ENCODE measurements at regions not wholly inside any gene's neighbourhood (a gene's known extent, or its start where the extent isn't known, plus 50 kb on each side); places are given as distances from the start of the nearest gene placed in this dataset.

GRCh38 chr20:19809505-19809904 lies 51.4 kb downstream of the RIN2 start:
- TF ChIP-seq OSR1 (CRISPR knock-in tag; IDR thresholded peaks at IDR 0.05) (no peak), TOX (CRISPR knock-in tag; IDR thresholded peaks at IDR 0.05; ENCODE audit: borderline replicate concordance) (no peak), RARB (CRISPR knock-in tag; IDR thresholded peaks at IDR 0.05) (no peak), ISL1 (CRISPR knock-in tag; IDR thresholded peaks at IDR 0.05) (no peak), ZNF70 (CRISPR knock-in tag; IDR thresholded peaks at IDR 0.05) (no peak), PATZ1 (CRISPR knock-in tag; IDR thresholded peaks at IDR 0.05; ENCODE audit: borderline replicate concordance) (no peak)
